ENCODE measurements at regions not wholly inside any gene's neighbourhood (a gene's known extent, or its start where the extent isn't known, plus 50 kb on each side); places are given as distances from the start of the nearest gene placed in this dataset.

DNA sequence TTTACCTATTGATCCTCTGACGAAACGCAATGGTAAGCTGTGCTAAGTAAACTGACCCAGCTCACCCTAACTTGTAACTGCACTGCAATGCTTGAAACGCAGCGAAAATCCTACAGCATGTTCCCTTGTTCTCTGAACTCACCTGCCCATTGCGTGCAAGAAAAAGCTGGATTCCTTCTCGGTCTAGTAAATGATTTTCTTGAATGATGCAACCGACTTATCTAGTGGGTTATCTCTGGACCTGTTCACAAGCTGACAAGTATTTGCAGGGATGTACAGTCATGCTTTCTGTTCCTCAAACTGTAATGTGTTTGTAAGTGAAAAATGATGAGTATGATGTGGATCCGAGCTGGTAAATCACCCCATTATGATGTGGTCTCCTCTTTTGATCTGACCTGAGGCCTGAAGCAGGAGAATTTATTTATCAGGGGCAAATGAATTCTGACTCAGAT lies 140.1 kb downstream of the BTC start:
- no peaks in the 10 kb centered on the region for H3K9me3 Mint-ChIP-seq
- no peaks in the 10 kb centered on the region for H3K4me1 Mint-ChIP-seq
- H3K27me3 Mint-ChIP-seq (ENCODE audit: low read depth, poor library complexity): peaks cover 4% of the 10 kb centered on the region
- TF ChIP-seq CTCF (IDR thresholded peaks at IDR 0.05): no peak
- no peak overlapping the region for H3K27ac Mint-ChIP-seq
- H3K36me3 Mint-ChIP-seq (ENCODE audit: low read depth): no peaks in the 10 kb centered on the region
- H3K4me3 Mint-ChIP-seq: no peak overlapping the region
- DNase-seq: no peak

- Mint-ChIP-seq H3K4me3 (no peak overlapping the region), H3K27me3 (ENCODE audit: low read depth, poor library complexity) (peaks cover 3% of the 10 kb centered on the region), H3K36me3 (ENCODE audit: low read depth) (no peaks in the 10 kb centered on the region), H3K27ac (no peak overlapping the region), H3K4me1 (no peaks in the 10 kb centered on the region), H3K9me3 (no peaks in the 10 kb centered on the region)
- no peak for TF ChIP-seq CTCF (IDR thresholded peaks at IDR 0.05)
- no peak for DNase-seq
Observed at GRCh38 chr4:74656596-74656995, 137.7 kb downstream of the BTC start.

GRCh38 chr4:74658116-74658515 lies 136.2 kb downstream of the BTC start:
- H3K36me3 Mint-ChIP-seq (ENCODE audit: low read depth): no peaks in the 10 kb centered on the region
- no peak for TF ChIP-seq CTCF (IDR thresholded peaks at IDR 0.05)
- H3K4me3 Mint-ChIP-seq: no peak overlapping the region
- H3K9me3 Mint-ChIP-seq: no peaks in the 10 kb centered on the region
- DNase-seq: no peak
- H3K27ac Mint-ChIP-seq: no peak overlapping the region
- H3K27me3 Mint-ChIP-seq (ENCODE audit: low read depth, poor library complexity): peaks cover 3% of the 10 kb centered on the region
- H3K4me1 Mint-ChIP-seq: no peaks in the 10 kb centered on the region

DNA sequence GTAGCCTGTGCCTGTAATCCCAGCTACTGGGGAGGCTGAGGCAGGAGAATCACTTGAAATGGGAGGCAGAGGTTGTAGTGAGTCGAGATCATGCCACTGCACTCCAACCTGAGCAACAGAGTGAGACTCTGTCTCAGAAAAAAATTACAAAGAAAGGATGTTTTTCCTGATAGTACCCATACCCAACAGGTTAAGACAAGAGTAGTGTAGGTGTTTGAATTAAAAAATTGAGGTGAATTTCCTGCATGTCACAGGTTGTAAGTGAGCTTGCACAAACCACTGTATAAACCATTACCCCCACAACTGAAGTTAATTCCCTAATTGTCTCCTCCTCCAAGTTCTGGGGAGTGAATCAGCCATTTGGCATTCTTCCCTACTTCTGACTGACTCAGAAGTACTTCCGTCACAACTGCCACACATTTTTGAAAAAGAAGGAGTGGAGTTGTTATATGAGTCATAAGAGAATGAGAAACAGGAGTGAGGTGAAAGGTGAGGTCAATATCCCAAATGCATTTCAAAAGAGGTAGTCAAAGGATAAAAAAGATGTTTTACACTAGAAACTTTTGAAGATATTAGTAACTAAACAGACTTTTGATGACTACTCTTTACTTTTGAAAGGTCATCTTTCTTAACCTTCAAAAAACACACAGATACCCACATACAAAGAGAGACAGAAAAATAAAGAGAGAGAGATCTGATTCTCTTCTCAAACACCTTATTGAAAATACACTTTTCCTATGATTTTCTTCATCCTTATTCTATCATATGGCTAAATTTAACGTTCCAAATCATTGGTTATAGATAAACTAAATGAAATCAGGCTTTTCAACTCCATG lies 134.5 kb downstream of the BTC start:
- no peaks in the 10 kb centered on the region for H3K36me3 Mint-ChIP-seq (ENCODE audit: low read depth)
- peaks cover 3% of the 10 kb centered on the region for H3K27me3 Mint-ChIP-seq (ENCODE audit: low read depth, poor library complexity)
- peaks cover 5% of the 10 kb centered on the region for H3K4me1 Mint-ChIP-seq
- no peak overlapping the region for H3K4me3 Mint-ChIP-seq
- DNase-seq: no peak
- H3K27ac Mint-ChIP-seq: no peak overlapping the region
- H3K9me3 Mint-ChIP-seq: no peaks in the 10 kb centered on the region
- TF ChIP-seq CTCF (IDR thresholded peaks at IDR 0.05): no peak

GRCh38 chr4:74660866-74661265 lies 133.5 kb downstream of the BTC start:
- Mint-ChIP-seq H3K27ac (no peak overlapping the region), H3K36me3 (ENCODE audit: low read depth) (no peaks in the 10 kb centered on the region), H3K4me1 (peaks cover 5% of the 10 kb centered on the region), H3K4me3 (no peak overlapping the region), H3K9me3 (no peaks in the 10 kb centered on the region), H3K27me3 (ENCODE audit: low read depth, poor library complexity) (peaks cover 6% of the 10 kb centered on the region)
- no peak for TF ChIP-seq CTCF (IDR thresholded peaks at IDR 0.05)
- DNase-seq: no peak
